GM18505 (cell line): ENCODE measurements at regions not wholly inside any gene's neighbourhood (a gene's known extent, or its start where the extent isn't known, plus 50 kb on each side); places are given as distances from the start of the nearest gene placed in this dataset.

ENCODE experiments used
- ATAC-seq: cut with Tn5 transposase; IDR thresholded peaks from one replicate; pipeline ENCODE4 v1.9.1; 2021; ENCODE audit not compliant: unreplicated experiment
- POLR2A ChIP-seq: IDR thresholded peaks from 4 replicates; pipeline ENCODE4 v1.6.1; 2011; ENCODE audit warnings: borderline replicate concordance; ENCODE audit not compliant: insufficient read depth, insufficient read length; ENCODE audit errors: extremely low read depth

DNA sequence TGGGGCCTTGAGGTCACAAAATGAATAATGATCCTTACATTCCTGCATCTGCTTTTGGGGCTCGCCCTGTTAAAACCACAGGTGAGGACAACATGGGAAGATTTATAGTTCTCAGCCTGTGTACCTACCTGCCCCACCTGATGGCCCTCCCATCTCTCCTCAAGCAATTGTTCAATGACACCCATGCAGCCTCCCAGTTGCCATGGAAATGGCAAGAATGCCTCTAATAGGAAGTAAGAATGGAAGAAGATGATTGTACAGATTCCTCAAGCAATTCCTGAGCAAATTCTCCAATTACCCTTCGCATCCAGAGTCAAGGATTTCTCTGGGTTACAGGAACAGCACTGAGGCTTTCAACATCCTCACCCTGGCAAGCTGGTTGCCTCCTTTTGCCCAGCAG lies 78.6 kb upstream of the CCL2 start:
- no peak for ATAC-seq
- no peak for TF ChIP-seq POLR2A

GRCh38 chr17:34177642-34178041 lies 77.4 kb upstream of the CCL2 start:
- no peak for TF ChIP-seq POLR2A
- no peak for ATAC-seq

DNA sequence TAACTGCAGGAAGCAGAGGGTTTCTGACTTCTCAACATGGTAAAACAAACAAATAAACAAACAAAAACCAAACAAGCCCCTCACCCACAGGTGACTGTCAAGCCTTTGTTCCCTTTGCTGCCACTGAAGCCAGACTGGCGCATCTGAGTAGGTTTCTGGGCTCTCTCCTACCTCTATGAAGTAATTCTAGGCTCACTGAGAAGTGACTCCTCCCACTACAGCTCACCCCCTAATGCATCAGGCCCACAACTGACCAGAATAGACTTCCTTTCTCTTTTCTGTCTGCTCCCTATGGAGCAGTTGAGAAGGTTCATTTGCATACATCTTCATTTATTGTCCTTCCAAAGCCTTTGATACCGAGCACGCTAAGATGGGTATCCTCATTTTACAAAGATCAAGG lies 77.0 kb upstream of the CCL2 start:
- TF ChIP-seq POLR2A = no peak
- ATAC-seq = no peak

DNA sequence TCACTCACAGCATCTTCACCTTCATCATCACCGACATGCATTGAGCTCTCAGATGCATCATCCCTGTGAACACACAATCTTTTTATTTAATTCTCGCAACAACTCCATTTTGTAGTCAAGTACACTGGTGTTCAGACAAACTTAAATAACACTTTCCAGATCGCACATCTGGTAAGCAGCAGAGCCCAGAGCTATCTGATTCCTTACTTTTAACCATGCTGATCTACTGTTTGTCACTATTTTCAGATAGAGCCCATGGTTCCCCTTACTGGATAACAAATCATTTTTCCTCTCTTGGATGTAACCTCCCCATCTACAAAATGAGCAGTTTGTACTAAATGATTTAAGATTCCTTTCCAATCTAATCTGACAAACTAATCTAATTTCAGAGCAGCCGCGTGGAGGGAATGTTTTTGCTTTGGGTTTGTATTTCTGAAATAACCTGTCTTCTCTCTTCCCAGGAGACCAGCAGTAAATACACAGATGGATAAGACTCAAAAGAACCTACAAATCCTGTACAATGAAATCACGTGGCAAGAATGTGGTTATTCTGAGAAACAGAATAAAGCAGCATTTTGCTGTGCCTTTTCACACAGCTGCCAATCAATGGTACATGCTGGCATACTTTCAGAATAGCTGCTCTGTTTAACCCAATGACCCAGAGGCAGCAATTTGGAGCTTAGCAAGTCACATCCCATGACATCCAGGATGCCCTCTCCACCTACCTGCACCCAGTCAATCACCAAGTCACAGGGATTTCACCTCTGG lies 72.9 kb upstream of the CCL2 start:
- ATAC-seq = no peak
- no peak for TF ChIP-seq POLR2A

GRCh38 chr17:34195987-34196386 lies 59.1 kb upstream of the CCL2 start:
- no peak for TF ChIP-seq POLR2A
- no peak for ATAC-seq

GRCh38 chr17:34198519-34198918 lies 56.6 kb upstream of the CCL2 start:
- no peak for TF ChIP-seq POLR2A

DNA sequence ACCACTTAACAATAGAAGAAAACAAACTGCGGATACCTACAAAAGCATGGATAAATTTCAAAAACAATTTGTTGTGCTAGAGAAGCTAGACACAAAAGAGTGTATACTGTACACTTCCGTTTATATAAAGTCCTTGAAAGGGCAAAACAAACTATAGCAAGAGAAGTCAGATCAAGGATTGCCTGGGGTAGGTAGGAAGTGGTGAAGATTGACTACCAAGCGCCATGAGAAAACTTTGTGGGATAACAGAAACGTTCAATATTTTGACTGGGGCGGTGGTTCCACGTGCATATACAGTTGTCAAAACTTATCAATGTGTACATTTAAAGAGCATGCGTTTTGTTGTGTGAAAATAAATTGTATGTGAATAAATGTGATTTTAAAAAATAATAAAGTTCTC lies 55.6 kb upstream of the CCL2 start:
- no peak for TF ChIP-seq POLR2A
- ATAC-seq = no peak

More at GRCh38 chr17:34198519-34198918, 56.6 kb upstream of the CCL2 start:
- ATAC-seq = no peak

DNA sequence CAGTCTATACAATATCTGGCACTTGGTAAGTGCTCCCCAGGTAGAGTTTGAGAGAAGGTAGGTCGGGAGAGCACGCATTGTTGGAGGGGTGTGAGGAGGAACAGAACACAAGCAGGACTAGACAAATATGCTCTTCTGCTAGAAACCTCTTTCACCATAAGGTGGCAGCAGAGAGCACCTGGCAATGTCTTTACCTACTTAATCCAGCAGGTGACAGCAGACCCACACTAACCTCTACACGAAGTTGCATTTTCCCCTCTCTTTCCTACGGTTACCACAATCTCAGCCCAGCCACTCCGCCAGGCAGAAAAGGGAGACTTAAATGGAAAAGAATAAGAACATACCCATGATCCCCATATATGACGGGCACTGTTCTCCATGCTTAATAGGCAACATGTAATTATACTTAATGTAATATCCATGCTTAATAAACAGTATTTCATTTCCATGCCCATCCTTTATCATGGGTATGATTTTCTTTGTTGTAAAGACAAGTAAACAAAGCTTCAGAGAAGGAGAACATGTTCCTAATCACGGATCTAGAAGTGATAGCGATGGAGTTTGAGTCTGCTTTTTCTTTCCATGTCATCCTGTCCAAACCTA lies 55.1 kb upstream of the CCL2 start:
- no peak for TF ChIP-seq POLR2A

GRCh38 chr17:34201225-34201624 lies 53.9 kb upstream of the CCL2 start:
- ATAC-seq = no peak
- no peak for TF ChIP-seq POLR2A

More for the DNA sequence above, 55.1 kb upstream of the CCL2 start:
- ATAC-seq = no peak

DNA sequence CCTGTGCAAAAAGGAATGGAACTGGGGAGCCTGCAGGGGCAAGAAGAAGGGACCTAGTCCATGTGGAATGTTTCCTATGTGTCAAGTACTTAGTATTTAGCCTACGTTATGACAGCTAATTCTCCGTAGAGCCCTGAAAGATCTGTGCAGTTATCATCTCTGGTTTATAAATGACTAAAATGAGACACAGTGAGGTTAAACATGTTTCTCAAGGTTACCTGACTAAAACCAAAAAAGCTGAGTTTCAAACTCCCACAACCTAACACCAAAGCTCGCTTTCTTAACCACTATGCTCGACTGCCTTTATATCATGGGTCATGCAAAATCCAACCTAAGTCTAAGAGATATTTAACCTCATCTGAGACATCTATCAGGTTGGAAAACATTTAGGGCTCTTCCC lies 53.3 kb upstream of the CCL2 start:
- ATAC-seq = no peak
- TF ChIP-seq POLR2A = no peak

- no peak for ATAC-seq
- TF ChIP-seq POLR2A = no peak
Measured at GRCh38 chr17:34203018-34203638, 52.0 kb upstream of the CCL2 start.

- no peak for TF ChIP-seq POLR2A
- ATAC-seq = no peak
Measured at GRCh38 chr17:34204402-34204801, 50.7 kb upstream of the CCL2 start.
